Tibial artery (tissue), 4 donors: ENCODE measurements at regions not wholly inside any gene's neighbourhood (a gene's known extent, or its start where the extent isn't known, plus 50 kb on each side); places are given as distances from the start of the nearest gene placed in this dataset.

ENCODE experiments used
- DNase-seq, 2 donors: peaks; one replicate each; pipeline ENCODE4 v3.0.0-alpha.2; 2019
- H3K27ac ChIP-seq, 2 donors: fragments of 200-600 bp; sonication (generic) in 1 of 2; 1 replicate in 1 of 2; 2 replicates in 1 of 2; pipeline ENCODE4 v1.5.1; 2018 to 2019; ENCODE audit warnings: mild to moderate bottlenecking in 1 of 2
- H3K27me3 ChIP-seq, 2 donors: fragments of 200-600 bp; sonication (generic) in 1 of 2; one replicate each; pipeline versions ENCODE4 v1.5.1 to v1.6.0; 2016 to 2019
- H3K36me3 ChIP-seq, 3 donors: fragments of 200-600 bp; sonication (generic) in 2 of 3; one replicate each; pipeline ENCODE4 v1.5.1; 2016 to 2019; ENCODE audit warnings: mild to moderate bottlenecking in 2 of 3
- H3K4me1 ChIP-seq, 4 donors: fragments of 200-600 bp; sonication (generic) in 2 of 4; 1 replicate in 3 of 4; 2 replicates in 1 of 4; pipeline ENCODE4 v1.5.1; 2016 to 2019
- H3K4me3 ChIP-seq, 2 donors: fragments of 200-600 bp; sonication (generic) in 1 of 2; 1 replicate in 1 of 2; 2 replicates in 1 of 2; pipeline ENCODE4 v1.5.1; 2018 to 2019; ENCODE audit warnings: mild to moderate bottlenecking in 2 of 2
- H3K9me3 ChIP-seq, 3 donors: fragments of 200-600 bp; sonication (generic) in 1 of 3; one replicate each; pipeline ENCODE4 v1.5.1; 2016 to 2019
- CTCF ChIP-seq, 2 experiments: fragments of 200-600 bp in 1 of 2; fragments of 450-650 bp in 1 of 2; IDR thresholded peaks; one replicate each; pipeline ENCODE4 v1.5.1; 2017 to 2019; ENCODE audit warnings: antibody characterized with exemption in 2 of 2, mild to moderate bottlenecking in 1 of 2, moderate library complexity in 1 of 2
- intact Hi-C: fragments of 100-400 bp; cut with DNase I; formaldehyde crosslinking; loops from one replicate; pipeline ENCODE4 v1.15.0; 2023; ENCODE audit warnings: low total_unique reads

GRCh38 chr5:17709011-17709710 lies 74.9 kb downstream of the TAF11L14 start:
- Histone ChIP-seq H3K36me3 (no peaks in the 10 kb centered on the region), H3K4me1 (no peaks in the 10 kb centered on the region), H3K27me3 (no peaks in the 10 kb centered on the region), H3K27ac (no peak overlapping the region), H3K9me3 (no peaks in the 10 kb centered on the region), H3K4me3 (no peak overlapping the region)
- intact Hi-C loops, result no loop called here
- no peak for TF ChIP-seq CTCF (IDR thresholded peaks at IDR 0.05)
- DNase-seq, result no peak

GRCh38 chr5:17713301-17713700 lies 79.0 kb downstream of the TAF11L14 start:
- Histone ChIP-seq H3K4me3 (no peak overlapping the region), H3K4me1 (no peaks in the 10 kb centered on the region), H3K36me3 (no peaks in the 10 kb centered on the region), H3K27me3 (no peaks in the 10 kb centered on the region), H3K9me3 (no peaks in the 10 kb centered on the region), H3K27ac (no peak overlapping the region)
- DNase-seq, result no peak
- TF ChIP-seq CTCF (IDR thresholded peaks at IDR 0.05), result no peak
- intact Hi-C loops, result no loop called here

- H3K36me3 ChIP-seq, result no peaks in the 10 kb centered on the region
- DNase-seq, result no peak
- TF ChIP-seq CTCF (IDR thresholded peaks at IDR 0.05), result no peak
- intact Hi-C loops, result no loop called here
- no peak overlapping the region for H3K27ac ChIP-seq
- no peaks in the 10 kb centered on the region for H3K4me1 ChIP-seq
- H3K4me3 ChIP-seq, result no peak overlapping the region
- no peaks in the 10 kb centered on the region for H3K27me3 ChIP-seq
- H3K9me3 ChIP-seq, result no peaks in the 10 kb centered on the region
Observed at GRCh38 chr5:17714186-17714585, 79.9 kb downstream of the TAF11L14 start.

GRCh38 chr5:17719592-17719991 lies 85.3 kb downstream of the TAF11L14 start:
- intact Hi-C loops, result no loop called here
- no peak for DNase-seq
- Histone ChIP-seq H3K27me3 (no peaks in the 10 kb centered on the region), H3K9me3 (no peaks in the 10 kb centered on the region), H3K4me3 (no peak overlapping the region), H3K4me1 (no peaks in the 10 kb centered on the region), H3K36me3 (no peaks in the 10 kb centered on the region), H3K27ac (no peak overlapping the region)
- no peak for TF ChIP-seq CTCF (IDR thresholded peaks at IDR 0.05)

- intact Hi-C loops, result no loop called here
- no peak for TF ChIP-seq CTCF (IDR thresholded peaks at IDR 0.05)
- H3K4me1 ChIP-seq, result no peaks in the 10 kb centered on the region
- H3K36me3 ChIP-seq, result no peaks in the 10 kb centered on the region
- H3K4me3 ChIP-seq, result no peak overlapping the region
- no peaks in the 10 kb centered on the region for H3K27me3 ChIP-seq
- no peak overlapping the region for H3K27ac ChIP-seq
- H3K9me3 ChIP-seq, result no peaks in the 10 kb centered on the region
- no peak for DNase-seq
Observed at GRCh38 chr5:17720071-17720470, 85.8 kb downstream of the TAF11L14 start.

GRCh38 chr5:17723876-17724275 lies 89.6 kb downstream of the TAF11L14 start:
- Histone ChIP-seq H3K27me3 (no peaks in the 10 kb centered on the region), H3K9me3 (no peaks in the 10 kb centered on the region), H3K4me3 (no peak overlapping the region), H3K27ac (no peak overlapping the region), H3K36me3 (no peaks in the 10 kb centered on the region), H3K4me1 (no peaks in the 10 kb centered on the region)
- TF ChIP-seq CTCF (IDR thresholded peaks at IDR 0.05), result no peak
- DNase-seq, result no peak
- intact Hi-C loops, result no loop called here
